ENCODE measurements at regions not wholly inside any gene's neighbourhood (a gene's known extent, or its start where the extent isn't known, plus 50 kb on each side); places are given as distances from the start of the nearest gene placed in this dataset.

DNA sequence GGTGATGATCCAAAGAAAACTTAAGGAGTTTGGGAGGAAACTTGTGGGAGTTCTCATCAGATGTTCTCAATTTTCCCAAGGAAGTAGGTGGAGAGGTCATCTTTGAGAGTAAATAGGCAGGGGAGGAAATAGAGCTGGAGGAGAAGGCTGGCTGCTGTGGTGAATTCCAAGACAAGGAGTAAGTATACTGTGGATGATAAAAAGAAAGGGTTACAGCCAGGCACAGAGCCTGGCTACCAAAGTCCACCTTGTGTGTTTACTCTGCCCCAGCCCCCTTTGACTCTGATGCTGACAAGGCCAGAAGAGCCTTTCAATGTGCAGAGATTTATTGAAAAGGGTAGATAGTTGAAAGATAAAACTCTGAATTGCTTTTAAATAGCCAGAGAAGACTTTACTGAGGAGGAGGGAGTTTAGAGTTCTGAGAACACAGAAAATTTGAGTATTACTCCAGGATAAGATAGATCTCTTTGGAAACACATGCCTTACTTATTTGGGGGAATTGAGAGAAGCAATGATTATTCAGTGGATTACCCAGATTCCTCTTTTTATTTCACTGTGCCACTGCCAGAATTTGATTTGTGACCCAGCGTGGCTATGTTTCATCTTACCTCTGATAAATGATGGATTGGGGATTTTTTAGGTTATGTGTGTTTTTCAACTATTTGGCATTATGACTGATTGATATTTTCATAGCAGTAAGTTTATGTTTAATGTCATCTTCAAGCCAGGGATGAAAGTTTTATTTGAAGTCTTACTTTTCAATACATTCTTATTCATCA lies 182.6 kb upstream of the JAG1 start:
- POLR2A ChIA-PET = no interaction called here

GRCh38 chr20:10857352-10858070 lies 183.7 kb upstream of the JAG1 start:
- ChIA-PET POLR2A (no interaction called here), CTCF (no interaction called here)

More for the DNA sequence above, 182.6 kb upstream of the JAG1 start:
- CTCF ChIA-PET = no interaction called here

- POLR2A ChIA-PET = no interaction called here
- CTCF ChIA-PET = no interaction called here
Measured at GRCh38 chr20:10861090-10861489, 187.3 kb upstream of the JAG1 start.

DNA sequence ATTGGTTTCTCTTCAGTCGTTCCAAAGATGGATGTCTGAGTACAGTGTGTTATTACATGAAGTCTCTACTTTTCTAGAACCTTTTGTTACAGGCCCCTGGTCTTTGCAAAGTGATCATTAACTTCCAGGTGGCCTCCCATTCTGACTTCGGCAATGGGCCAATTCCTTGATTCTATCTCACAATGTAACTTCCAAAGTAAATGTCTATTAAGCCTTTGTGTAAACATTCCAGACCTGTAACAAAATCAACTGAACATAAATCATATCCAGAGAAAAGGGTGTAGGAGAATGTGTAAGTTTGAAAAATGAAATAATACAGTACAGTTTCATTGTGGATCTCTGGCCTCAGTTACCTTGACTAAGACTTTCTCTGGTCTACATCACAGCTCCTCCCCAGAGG lies 187.8 kb upstream of the JAG1 start:
- ChIA-PET POLR2A (no interaction called here), CTCF (no interaction called here)

GRCh38 chr20:10863337-10864060 lies 189.7 kb upstream of the JAG1 start:
- ChIA-PET POLR2A (no interaction called here), CTCF (no interaction called here)

DNA sequence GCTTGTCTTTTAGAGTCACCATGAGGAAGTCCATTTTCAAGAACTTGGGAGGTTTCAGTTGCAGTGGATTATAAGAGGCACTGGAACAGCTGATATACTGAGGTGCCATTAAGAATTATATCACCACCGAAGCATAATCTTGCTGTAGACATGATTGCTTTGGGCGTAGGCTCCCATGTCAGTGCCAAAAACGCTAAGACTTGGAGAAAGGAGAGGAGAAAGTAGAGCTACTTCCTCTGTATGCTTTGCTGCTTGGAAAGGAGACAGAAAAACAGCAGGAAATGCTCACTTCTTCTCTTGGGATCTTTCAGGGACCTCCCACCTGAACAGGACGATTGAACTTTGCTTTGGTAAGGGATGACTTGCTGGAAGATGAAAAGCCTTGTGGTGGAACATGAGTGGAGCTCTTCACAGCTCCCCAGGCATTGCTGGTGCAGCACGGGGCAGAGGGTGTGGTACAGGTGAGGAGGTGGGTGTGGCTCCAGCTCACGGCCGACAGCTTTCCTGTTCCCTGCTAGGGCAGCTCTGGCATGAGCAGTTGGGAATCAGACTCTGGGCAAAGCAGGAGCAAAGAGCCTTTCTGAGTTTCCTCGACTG lies 190.4 kb upstream of the JAG1 start:
- ChIA-PET POLR2A (no interaction called here), CTCF (no interaction called here)

- CTCF ChIA-PET = no interaction called here
- POLR2A ChIA-PET = no interaction called here
Measured at GRCh38 chr20:10868299-10868698, 194.5 kb upstream of the JAG1 start.

- ChIA-PET POLR2A (no interaction called here), CTCF (no interaction called here)
Measured at GRCh38 chr20:10873026-10873425, 199.2 kb upstream of the JAG1 start.

- ChIA-PET POLR2A (no interaction called here), CTCF (no interaction called here)
Measured at GRCh38 chr20:10875653-10876052, 201.9 kb upstream of the JAG1 start.

GRCh38 chr20:10876558-10876957 lies 202.8 kb upstream of the JAG1 start:
- CTCF ChIA-PET = no interaction called here
- POLR2A ChIA-PET = no interaction called here

DNA sequence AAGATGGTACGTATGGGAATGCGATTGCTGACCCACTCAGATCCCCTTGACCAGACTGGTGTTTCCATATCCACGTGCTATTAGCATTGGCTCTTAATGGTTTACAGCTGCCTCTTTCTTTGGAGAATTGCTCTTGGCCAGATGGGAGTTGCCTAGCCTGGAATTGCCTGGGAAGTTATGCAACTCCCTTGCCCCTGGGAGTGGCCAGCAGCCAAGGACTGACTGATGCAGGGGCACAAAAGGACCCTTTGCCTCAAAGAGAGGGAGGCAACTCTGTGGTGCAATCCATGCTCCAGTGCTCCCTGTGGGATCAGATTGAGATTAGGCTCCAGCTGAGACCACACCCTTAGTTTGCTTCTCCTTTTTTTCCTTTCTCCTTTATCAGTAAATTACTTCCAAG lies 203.5 kb upstream of the JAG1 start:
- POLR2A ChIA-PET = no interaction called here
- CTCF ChIA-PET = no interaction called here

DNA sequence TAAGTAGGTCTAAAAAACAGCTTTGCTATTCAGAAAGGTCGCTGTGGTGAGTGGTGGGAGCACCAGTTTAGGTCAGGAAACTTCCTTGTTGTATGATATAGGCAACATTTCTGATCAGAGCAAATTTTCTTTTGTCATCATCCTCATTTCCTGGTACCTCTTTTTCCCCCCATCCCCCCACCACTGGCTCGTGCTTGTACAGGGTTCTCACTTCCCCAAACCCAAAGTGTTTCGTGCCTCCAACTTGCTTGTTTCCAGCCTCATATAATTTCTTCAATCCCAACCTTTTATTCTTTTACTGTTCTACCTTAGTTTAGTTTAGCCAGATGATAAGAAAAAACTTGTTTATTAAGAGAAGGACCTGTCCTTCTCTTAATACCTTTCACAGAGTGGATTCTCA lies 209.4 kb upstream of the JAG1 start:
- ChIA-PET POLR2A (no interaction called here), CTCF (no interaction called here)

- CTCF ChIA-PET = no interaction called here
- POLR2A ChIA-PET = no interaction called here
Measured at GRCh38 chr20:10893321-10893720, 219.5 kb upstream of the JAG1 start.

DNA sequence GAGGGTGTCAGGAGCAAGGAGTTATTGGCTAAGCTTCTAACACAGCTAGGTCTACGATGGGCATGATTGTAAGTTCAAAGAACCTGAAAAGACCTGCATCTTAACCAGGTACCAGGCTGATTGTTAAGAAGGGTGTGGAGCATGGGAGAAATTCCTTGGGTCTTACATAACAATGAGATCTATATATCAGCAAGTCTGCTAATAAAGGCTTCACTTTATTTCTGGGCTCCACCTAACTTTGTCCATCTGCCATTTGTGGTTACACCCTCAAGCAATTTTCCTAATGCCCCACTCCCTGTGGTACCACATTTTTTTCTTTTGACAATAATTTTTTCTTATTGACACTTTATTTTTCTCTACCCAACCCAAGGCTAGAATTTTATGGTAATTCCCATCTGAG lies 223.5 kb upstream of the JAG1 start:
- ChIA-PET POLR2A (no interaction called here), CTCF (no interaction called here)

GRCh38 chr20:10898552-10898951 lies 224.8 kb upstream of the JAG1 start:
- ChIA-PET POLR2A (no interaction called here), CTCF (no interaction called here)

- CTCF ChIA-PET = no interaction called here
Measured at GRCh38 chr20:10902174-10902573, 228.4 kb upstream of the JAG1 start.

DNA sequence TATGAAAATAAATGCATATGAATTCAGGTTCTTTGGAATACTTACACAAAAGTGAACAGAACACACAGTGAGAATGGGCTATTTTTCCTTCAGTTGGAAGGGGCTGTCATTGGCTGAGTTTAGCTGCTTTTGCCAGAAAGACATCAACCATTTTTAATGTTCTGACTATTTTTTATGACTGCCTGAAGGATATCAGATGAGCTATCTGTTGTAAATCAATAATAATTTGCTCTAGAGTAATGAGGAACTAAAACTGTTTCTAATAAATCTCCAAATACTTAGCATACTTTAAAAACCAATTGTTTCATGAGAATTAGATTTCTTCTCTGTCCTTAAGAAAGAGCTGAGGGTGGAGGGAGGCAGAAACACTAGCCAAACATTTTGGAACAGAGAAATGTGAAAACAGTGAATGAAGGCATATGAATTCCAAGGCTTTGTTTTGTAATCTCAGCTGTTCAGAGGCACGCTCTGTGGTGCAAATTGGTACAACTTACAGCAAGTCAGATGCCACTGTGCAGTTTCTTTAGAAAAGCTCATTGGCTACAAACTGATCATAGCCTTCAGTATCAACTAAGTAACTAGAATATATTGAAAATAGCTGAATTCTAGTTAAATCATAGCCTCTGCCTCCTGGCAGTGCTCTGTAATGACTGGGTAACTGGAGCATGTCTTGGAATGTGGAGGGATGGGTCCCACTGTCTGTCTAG lies 228.9 kb upstream of the JAG1 start:
- ChIA-PET POLR2A (no interaction called here), CTCF (no interaction called here)

More at GRCh38 chr20:10902174-10902573, 228.4 kb upstream of the JAG1 start:
- POLR2A ChIA-PET = no interaction called here

DNA sequence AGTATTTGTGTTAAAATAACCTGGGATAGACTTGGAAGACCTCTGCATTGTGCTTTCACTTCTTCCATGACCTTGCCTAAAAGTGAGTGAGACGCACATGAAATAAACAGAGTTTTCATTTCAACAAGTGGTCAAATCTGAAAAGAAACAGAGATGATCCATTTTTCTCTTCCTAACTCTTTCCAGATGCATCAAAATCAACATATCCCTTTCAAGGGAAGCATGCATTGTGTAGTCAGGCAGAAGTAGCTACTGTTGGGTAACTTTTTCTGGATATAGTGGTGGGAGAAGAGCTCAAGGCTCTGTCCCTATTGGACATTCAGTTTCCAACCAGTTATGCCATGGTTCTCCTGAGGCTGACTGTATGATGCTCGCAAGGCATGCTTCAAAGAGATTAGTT lies 233.0 kb upstream of the JAG1 start:
- POLR2A ChIA-PET = interaction anchor here (0.6 kb wide), 1 partner anchor 1141 kb away, joined by 3 read pairs; no protein-coding TSS in a partner anchor
- CTCF ChIA-PET = no interaction called here

DNA sequence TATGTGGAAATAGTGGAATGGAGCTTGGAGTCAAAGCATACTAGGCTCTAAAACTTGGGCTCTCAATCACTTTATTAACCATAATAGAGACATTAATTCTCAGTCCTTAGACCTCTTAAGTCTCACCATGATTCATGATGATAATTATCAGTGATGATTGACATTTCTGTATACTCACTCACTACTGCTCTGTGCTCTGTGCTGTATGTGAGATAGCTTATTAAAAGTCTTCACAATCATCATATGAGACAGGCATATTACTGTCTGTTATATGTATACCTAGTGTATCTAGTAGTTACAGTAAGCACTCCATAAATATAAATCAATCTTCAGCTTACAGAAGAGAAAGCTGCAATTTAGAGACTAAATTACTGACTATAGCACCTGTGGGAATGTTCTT lies 236.0 kb upstream of the JAG1 start:
- ChIA-PET POLR2A (no interaction called here), CTCF (no interaction called here)

DNA sequence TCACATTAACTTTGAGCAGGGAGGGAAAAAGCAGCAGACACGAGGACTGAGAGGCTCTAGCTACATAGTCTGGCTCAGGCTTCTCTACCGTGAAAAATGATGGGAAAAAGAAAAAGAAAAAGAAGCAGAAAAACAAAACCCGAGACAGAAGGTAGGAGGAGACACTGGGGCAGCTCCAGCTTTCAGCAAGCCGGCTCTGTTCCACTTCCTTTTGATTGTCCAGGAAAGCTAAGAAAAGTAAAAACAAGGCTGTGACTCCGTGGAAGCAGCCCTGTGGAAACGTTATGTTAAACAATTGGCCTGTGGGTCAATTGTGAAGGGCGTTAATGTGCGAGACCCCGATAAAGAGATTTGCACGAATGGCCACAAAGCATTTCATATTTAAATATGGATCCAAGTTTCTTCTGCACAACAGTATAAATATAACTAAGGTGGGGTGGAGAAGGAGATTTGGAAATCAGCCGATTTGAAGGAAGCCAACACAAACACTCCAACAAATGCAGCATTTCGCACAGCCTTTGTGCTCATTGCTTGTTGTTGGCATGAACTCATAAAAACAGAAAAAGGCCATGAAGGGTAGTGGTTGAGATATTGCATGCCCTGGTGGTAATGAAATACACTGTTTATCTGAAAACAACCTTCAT lies 236.9 kb upstream of the JAG1 start:
- ChIA-PET POLR2A (no interaction called here), CTCF (no interaction called here)

All from activated CD8-positive, alpha-beta memory T cell treated with anti-CD3 and anti-CD28 coated beads for 36 hours (primary cell).